Astrocyte of the spinal cord (primary cell): ENCODE measurements at regions not wholly inside any gene's neighbourhood (a gene's known extent, or its start where the extent isn't known, plus 50 kb on each side); places are given as distances from the start of the nearest gene placed in this dataset.

ENCODE experiments used
- DNase-seq: peaks from one replicate; pipeline ENCODE4 v3.0.0; 2011; ENCODE audit warnings: low read depth, low spot score
- H3K4me3 ChIP-seq: 2 replicates; pipeline ENCODE4 v1.5.1; 2011; ENCODE audit warnings: low read depth, mild to moderate bottlenecking, low read length, moderate library complexity
- CTCF ChIP-seq: IDR thresholded peaks from 2 replicates; pipeline ENCODE4 v1.5.1; 2012; ENCODE audit warnings: low read depth, mild to moderate bottlenecking, low read length, inconsistent platforms
- in situ Hi-C: cut with HindIII; loops from 2 replicates; pipeline ENCODE4 v1.10.0; 2017; ENCODE audit warnings: low sequenced_read_pairs

- no peak for TF ChIP-seq CTCF
- no peak for DNase-seq
- in situ Hi-C loops: no loop called here
- H3K4me3 ChIP-seq: no peak overlapping the region
Observed at GRCh38 chr1:184875218-184875617, 99.1 kb downstream of the NIBAN1 start.

GRCh38 chr1:184870319-184870718, 104.0 kb downstream of the NIBAN1 start:
- no peak overlapping the region for H3K4me3 ChIP-seq
- DNase-seq: no peak
- in situ Hi-C loops: no loop called here
- TF ChIP-seq CTCF: no peak

- in situ Hi-C loops: no loop called here
- TF ChIP-seq CTCF: no peak
- no peak overlapping the region for H3K4me3 ChIP-seq
- no peak for DNase-seq
Observed at GRCh38 chr1:184867866-184868689, 106.2 kb downstream of the NIBAN1 start.

- in situ Hi-C loops: no loop called here
- no peak for TF ChIP-seq CTCF
- H3K4me3 ChIP-seq: no peak overlapping the region
- peak; percentile 98 for DNase-seq
Observed at GRCh38 chr1:184866991-184867788, 107.1 kb downstream of the NIBAN1 start.

- no peak for DNase-seq
- H3K4me3 ChIP-seq: no peak overlapping the region
- in situ Hi-C loops: no loop called here
- no peak for TF ChIP-seq CTCF
Observed at GRCh38 chr1:184866586-184866985, 107.7 kb downstream of the NIBAN1 start.

GRCh38 chr1:184865831-184866230, 108.5 kb downstream of the NIBAN1 start:
- H3K4me3 ChIP-seq: no peak overlapping the region
- no peak for TF ChIP-seq CTCF
- in situ Hi-C loops: no loop called here

More at GRCh38 chr1:184865831-184866230, 108.5 kb downstream of the NIBAN1 start:
- DNase-seq: no peak
